ENCODE measurements at regions not wholly inside any gene's neighbourhood (a gene's known extent, or its start where the extent isn't known, plus 50 kb on each side); places are given as distances from the start of the nearest gene placed in this dataset.
"Not testable (repeated sequence)": the region's sequence is repeated elsewhere in the genome, so short reads cannot be mapped to it uniquely, and the experiment has no call there.

- not testable (repeated sequence) for TF ChIP-seq CTCF (IDR thresholded peaks at IDR 0.05; ENCODE audit: insufficient read depth, low read length); POLR2AphosphoS5 (IDR thresholded peaks at IDR 0.05; ENCODE audit: low read depth)
These were observed 921.3 kb upstream of the ALCAM start for GRCh38 chr3:104445252-104445919.

All from HL-60 (cell line).